Uterus (tissue), 2 donors: ENCODE measurements at regions not wholly inside any gene's neighbourhood (a gene's known extent, or its start where the extent isn't known, plus 50 kb on each side); places are given as distances from the start of the nearest gene placed in this dataset.
A peak's percentile ranks its signal among the peaks of the same experiment; 100 is the strongest.

Experiments
- CTCF ChIP-seq, 4 experiments: fragments of 200-600 bp in 2 of 4; fragments of 450-650 bp in 2 of 4; sonication (generic) in 2 of 4; IDR thresholded peaks; one replicate each; pipeline ENCODE4 v1.5.1; 2016 to 2019; ENCODE audit warnings: antibody characterized with exemption in 4 of 4, mild to moderate bottlenecking in 2 of 4, moderate library complexity in 1 of 4
- POLR2A ChIP-seq, 2 donors: fragments of 450-650 bp; IDR thresholded peaks; one replicate each; pipeline ENCODE4 v1.6.1; 2016; ENCODE audit warnings: antibody characterized with exemption in 2 of 2, mild to moderate bottlenecking in 1 of 2, moderate library complexity in 1 of 2

- TF ChIP-seq POLR2A (IDR thresholded peaks at IDR 0.05) (no peak), CTCF (IDR thresholded peaks at IDR 0.05) (peak; percentile 32 to 48 (median 38))
These were observed 529.8 kb upstream of the VRK2 start for GRCh38 chr2:57516698-57517340.
